DOHH2 (cell line): ENCODE measurements at regions not wholly inside any gene's neighbourhood (a gene's known extent, or its start where the extent isn't known, plus 50 kb on each side); places are given as distances from the start of the nearest gene placed in this dataset.

Experiments used
- EZH2phosphoT487 ChIP-seq: fragments of 200-600 bp; sonication (generic); IDR thresholded peaks from 2 replicates; pipeline ENCODE4 v1.6.1; 2017; ENCODE audit warnings: borderline replicate concordance, mild to moderate bottlenecking, antibody characterized with exemption, low read length, moderate library complexity, mixed read lengths
- TF ChIP-seq, protein P1 (sequence below): fragments of 200-600 bp; sonication (generic); IDR thresholded peaks from one replicate; pipeline ENCODE4 v1.5.1; 2014; ENCODE audit warnings: antibody characterized with exemption, mild to moderate bottlenecking, low read depth, low read length; ENCODE audit not compliant: poor library complexity, severe bottlenecking

- TF ChIP-seq, protein P1, sequence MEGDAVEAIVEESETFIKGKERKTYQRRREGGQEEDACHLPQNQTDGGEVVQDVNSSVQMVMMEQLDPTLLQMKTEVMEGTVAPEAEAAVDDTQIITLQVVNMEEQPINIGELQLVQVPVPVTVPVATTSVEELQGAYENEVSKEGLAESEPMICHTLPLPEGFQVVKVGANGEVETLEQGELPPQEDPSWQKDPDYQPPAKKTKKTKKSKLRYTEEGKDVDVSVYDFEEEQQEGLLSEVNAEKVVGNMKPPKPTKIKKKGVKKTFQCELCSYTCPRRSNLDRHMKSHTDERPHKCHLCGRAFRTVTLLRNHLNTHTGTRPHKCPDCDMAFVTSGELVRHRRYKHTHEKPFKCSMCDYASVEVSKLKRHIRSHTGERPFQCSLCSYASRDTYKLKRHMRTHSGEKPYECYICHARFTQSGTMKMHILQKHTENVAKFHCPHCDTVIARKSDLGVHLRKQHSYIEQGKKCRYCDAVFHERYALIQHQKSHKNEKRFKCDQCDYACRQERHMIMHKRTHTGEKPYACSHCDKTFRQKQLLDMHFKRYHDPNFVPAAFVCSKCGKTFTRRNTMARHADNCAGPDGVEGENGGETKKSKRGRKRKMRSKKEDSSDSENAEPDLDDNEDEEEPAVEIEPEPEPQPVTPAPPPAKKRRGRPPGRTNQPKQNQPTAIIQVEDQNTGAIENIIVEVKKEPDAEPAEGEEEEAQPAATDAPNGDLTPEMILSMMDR, result no peak
- TF ChIP-seq EZH2phosphoT487, result no peak
Measured at GRCh38 chrX:97682991-97683840, 799.5 kb downstream of the RPA4 start.
